Smooth muscle cell (in vitro differentiated cells): ENCODE measurements at regions not wholly inside any gene's neighbourhood (a gene's known extent, or its start where the extent isn't known, plus 50 kb on each side); places are given as distances from the start of the nearest gene placed in this dataset.

Experiments
- DNase-seq: peaks from one replicate; lab custom pipeline; 2025; ENCODE audit not compliant: unreplicated experiment; lab: John Stamatoyannopoulos, UW
- H2AFZ ChIP-seq: fragments of 200-600 bp; sonication (generic); 2 replicates; pipeline ENCODE4 v1.6.0; 2016; ENCODE audit warnings: antibody characterized with exemption, low read depth, mild to moderate bottlenecking
- H3F3A ChIP-seq: fragments of 200-600 bp; sonication (generic); 2 replicates; pipeline ENCODE4 v1.6.0; 2017; ENCODE audit warnings: antibody characterized with exemption, low read depth
- H3K27ac ChIP-seq: fragments of 200-600 bp; sonication (generic); 2 replicates; pipeline ENCODE4 v1.5.1; 2016; ENCODE audit warnings: low read depth, mild to moderate bottlenecking
- H3K27me3 ChIP-seq: fragments of 200-600 bp; sonication (generic); 2 replicates; pipeline ENCODE4 v1.6.1; 2016; ENCODE audit warnings: low read depth, mild to moderate bottlenecking
- H3K36me3 ChIP-seq: fragments of 200-600 bp; sonication (generic); 2 replicates; pipeline ENCODE4 v1.5.1; 2016; ENCODE audit warnings: low read depth
- H3K4me1 ChIP-seq: fragments of 200-600 bp; sonication (generic); 2 replicates; pipeline ENCODE4 v1.5.1; 2016; ENCODE audit warnings: low read depth
- H3K4me2 ChIP-seq: fragments of 200-600 bp; sonication (generic); 2 replicates; pipeline ENCODE4 v1.6.0; 2016; ENCODE audit warnings: mild to moderate bottlenecking
- H3K4me3 ChIP-seq: fragments of 200-600 bp; sonication (generic); 2 replicates; pipeline ENCODE4 v1.5.1; 2016; ENCODE audit warnings: mild to moderate bottlenecking
- H3K79me2 ChIP-seq: fragments of 200-600 bp; sonication (generic); 2 replicates; pipeline ENCODE4 v1.6.0; 2016; ENCODE audit warnings: low read depth, mild to moderate bottlenecking
- H3K9ac ChIP-seq: fragments of 200-600 bp; sonication (generic); 2 replicates; pipeline ENCODE4 v1.6.0; 2016; ENCODE audit warnings: low read depth
- H3K9me3 ChIP-seq: fragments of 200-600 bp; sonication (generic); replicated peaks from 2 replicates; pipeline ENCODE4 v1.5.1; 2016; ENCODE audit warnings: low read depth
- H4K20me1 ChIP-seq: fragments of 200-600 bp; sonication (generic); 2 replicates; pipeline ENCODE4 v1.6.0; 2016; ENCODE audit warnings: low read depth
- CTCF ChIP-seq: fragments of 200-600 bp; sonication (generic); IDR thresholded peaks from 2 replicates; pipeline ENCODE4 v1.5.1; 2017; ENCODE audit warnings: borderline replicate concordance, mild to moderate bottlenecking, antibody characterized with exemption; ENCODE audit not compliant: insufficient read depth, poor library complexity, severe bottlenecking
- WGBS: methylation state at CpG from one replicate; pipeline ENCODE4 v1.1.7; 2016; ENCODE audit warnings: low lambda C conversion rate; 5-methylcytosine and 5-hydroxymethylcytosine counted together

- TF ChIP-seq CTCF: no peak
- H3K36me3 ChIP-seq: no peaks in the 10 kb centered on the region
- no peak overlapping the region for H3K4me3 ChIP-seq
- H3K4me1 ChIP-seq: peaks cover 6% of the 10 kb centered on the region
- peaks cover 4% of the 10 kb centered on the region for H3K27me3 ChIP-seq
- no peak overlapping the region for H3K4me2 ChIP-seq
- H2AFZ ChIP-seq: no peak overlapping the region
- no peaks in the 10 kb centered on the region for H4K20me1 ChIP-seq
- WGBS: 82% methylated on average over 21 of the region's 21 CpGs
- H3K79me2 ChIP-seq: no peaks in the 10 kb centered on the region
- H3K9me3 ChIP-seq: no peaks in the 10 kb centered on the region
- H3K9ac ChIP-seq: no peak overlapping the region
- no peaks in the 10 kb centered on the region for H3F3A ChIP-seq
- no peak for DNase-seq
- H3K27ac ChIP-seq: no peak overlapping the region
Measured at GRCh38 chr12:131383741-131384543, 326.9 kb upstream of the SFSWAP start.

DNA sequence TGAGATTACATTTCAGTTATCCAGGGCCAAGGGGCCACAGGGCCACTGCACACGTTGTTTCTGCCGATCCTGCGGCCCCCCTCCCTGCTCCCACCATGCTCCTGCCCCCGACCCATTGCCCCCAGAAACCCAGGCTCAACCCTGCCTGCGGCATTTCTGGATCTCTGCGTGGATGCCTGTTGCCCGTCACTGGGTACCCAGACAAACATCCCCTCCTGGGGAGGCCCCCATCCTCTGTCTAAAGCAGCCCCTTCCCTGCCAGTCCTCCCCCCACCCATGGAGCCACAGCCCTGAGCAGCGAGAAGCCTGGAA lies 326.4 kb upstream of the SFSWAP start:
- H3K36me3 ChIP-seq: no peaks in the 10 kb centered on the region
- DNase-seq: no peak
- peaks cover 5% of the 10 kb centered on the region for H3K4me1 ChIP-seq
- TF ChIP-seq CTCF: no peak
- no peaks in the 10 kb centered on the region for H3F3A ChIP-seq
- H4K20me1 ChIP-seq: no peaks in the 10 kb centered on the region
- no peaks in the 10 kb centered on the region for H3K9me3 ChIP-seq
- no peak overlapping the region for H3K4me3 ChIP-seq
- WGBS: 81% methylated on average over 4 of the region's 8 CpGs
- H3K9ac ChIP-seq: no peak overlapping the region
- no peak overlapping the region for H3K4me2 ChIP-seq
- no peaks in the 10 kb centered on the region for H3K79me2 ChIP-seq
- H2AFZ ChIP-seq: no peak overlapping the region
- H3K27ac ChIP-seq: no peak overlapping the region
- peaks cover 4% of the 10 kb centered on the region for H3K27me3 ChIP-seq

DNA sequence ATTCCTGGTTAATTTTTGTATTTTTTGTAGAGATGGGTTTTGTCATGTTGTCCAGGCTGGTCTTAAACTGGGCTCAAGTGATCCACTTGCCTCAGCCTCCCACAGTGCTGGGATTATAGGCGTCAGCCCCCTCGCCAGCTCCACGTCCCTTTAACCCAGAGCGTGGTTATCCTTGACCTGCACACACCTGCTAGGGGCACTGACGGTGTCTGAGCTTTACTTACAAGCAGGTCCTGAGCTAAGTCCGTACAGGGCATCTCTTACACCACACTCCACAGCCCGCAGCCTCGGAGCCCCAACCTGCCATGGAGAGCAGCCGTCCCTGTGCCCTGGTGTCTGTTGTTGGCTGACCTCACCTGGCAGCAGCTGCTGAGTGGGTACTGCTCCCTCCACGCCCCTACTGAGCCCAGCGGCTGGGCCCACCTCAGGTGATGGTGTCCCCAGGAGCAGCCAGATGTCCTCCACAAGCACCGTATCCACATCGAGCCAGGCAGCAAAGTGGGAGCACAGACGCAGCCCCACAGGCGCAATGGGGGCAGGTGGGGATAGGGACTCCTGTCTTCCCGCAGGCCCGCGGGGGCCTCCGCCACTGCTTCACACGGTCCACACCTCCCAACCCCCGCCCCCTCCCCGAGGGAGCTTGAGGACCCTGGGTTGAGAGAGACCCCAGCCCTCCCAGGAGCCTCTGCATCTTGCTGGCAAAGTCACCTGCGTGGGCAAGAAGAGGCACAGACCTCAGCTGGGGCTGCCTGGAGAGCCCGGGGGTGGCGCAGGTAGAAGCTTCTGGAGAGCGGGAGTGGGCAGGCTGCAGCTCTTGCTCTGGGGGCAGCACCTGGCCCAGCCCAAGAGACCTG lies 325.4 kb upstream of the SFSWAP start:
- Histone ChIP-seq H3K4me2 (no peak overlapping the region), H3K79me2 (no peaks in the 10 kb centered on the region), H3K9me3 (no peaks in the 10 kb centered on the region), H2AFZ (no peak overlapping the region), H3K9ac (no peak overlapping the region), H4K20me1 (no peaks in the 10 kb centered on the region), H3K4me1 (no peaks in the 10 kb centered on the region), H3K27me3 (peaks cover 4% of the 10 kb centered on the region), H3K36me3 (no peaks in the 10 kb centered on the region), H3F3A (no peaks in the 10 kb centered on the region), H3K4me3 (no peak overlapping the region), H3K27ac (no peak overlapping the region)
- 84% methylated on average over 26 of the region's 26 CpGs for WGBS
- no peak for DNase-seq
- no peak for TF ChIP-seq CTCF
